GM12873 (cell line): ENCODE measurements at regions not wholly inside any gene's neighbourhood (a gene's known extent, or its start where the extent isn't known, plus 50 kb on each side); places are given as distances from the start of the nearest gene placed in this dataset.

Experiments
- TF ChIP-seq, protein P1 (sequence below): IDR thresholded peaks from 2 replicates; pipeline ENCODE4 v1.5.1; 2012; ENCODE audit warnings: low read depth, mild to moderate bottlenecking, moderate library complexity, low read length, control low read depth; ENCODE audit not compliant: insufficient read depth; ENCODE audit errors: missing control alignments

DNA sequence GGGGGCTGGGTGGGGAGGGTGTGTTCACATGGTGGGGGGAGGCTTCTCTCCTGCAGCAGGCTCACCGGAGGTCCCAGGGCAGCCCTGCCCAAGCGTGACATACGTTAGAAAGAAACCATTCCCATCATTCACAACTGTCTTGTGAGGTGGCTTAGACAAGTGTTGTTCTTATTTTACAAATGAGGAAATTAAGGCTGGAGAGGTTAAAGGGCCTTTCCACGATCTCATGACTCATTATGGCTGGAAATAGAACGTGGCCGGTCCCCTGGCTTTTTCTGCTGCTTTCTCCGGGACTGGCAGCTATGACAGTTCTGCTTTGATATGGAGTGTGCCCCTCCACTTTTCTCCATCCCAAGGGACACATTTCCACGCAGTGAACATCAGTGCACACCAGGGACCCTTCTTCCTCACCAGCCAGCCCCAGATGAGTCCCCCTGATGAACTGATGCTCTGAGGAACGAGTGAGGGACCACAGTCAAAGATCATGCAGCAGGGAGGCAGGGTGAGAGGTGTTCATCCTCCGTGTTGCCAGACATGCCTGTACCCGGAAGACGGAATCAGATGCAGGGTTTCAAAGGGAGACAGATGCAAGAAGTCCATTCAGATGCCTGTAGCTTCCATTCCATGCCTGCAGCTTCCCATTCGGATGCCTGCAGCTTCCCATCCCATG, 64.0 kb upstream of the ACSL1 start:
- TF ChIP-seq, protein P1, sequence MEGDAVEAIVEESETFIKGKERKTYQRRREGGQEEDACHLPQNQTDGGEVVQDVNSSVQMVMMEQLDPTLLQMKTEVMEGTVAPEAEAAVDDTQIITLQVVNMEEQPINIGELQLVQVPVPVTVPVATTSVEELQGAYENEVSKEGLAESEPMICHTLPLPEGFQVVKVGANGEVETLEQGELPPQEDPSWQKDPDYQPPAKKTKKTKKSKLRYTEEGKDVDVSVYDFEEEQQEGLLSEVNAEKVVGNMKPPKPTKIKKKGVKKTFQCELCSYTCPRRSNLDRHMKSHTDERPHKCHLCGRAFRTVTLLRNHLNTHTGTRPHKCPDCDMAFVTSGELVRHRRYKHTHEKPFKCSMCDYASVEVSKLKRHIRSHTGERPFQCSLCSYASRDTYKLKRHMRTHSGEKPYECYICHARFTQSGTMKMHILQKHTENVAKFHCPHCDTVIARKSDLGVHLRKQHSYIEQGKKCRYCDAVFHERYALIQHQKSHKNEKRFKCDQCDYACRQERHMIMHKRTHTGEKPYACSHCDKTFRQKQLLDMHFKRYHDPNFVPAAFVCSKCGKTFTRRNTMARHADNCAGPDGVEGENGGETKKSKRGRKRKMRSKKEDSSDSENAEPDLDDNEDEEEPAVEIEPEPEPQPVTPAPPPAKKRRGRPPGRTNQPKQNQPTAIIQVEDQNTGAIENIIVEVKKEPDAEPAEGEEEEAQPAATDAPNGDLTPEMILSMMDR, result no peak

DNA sequence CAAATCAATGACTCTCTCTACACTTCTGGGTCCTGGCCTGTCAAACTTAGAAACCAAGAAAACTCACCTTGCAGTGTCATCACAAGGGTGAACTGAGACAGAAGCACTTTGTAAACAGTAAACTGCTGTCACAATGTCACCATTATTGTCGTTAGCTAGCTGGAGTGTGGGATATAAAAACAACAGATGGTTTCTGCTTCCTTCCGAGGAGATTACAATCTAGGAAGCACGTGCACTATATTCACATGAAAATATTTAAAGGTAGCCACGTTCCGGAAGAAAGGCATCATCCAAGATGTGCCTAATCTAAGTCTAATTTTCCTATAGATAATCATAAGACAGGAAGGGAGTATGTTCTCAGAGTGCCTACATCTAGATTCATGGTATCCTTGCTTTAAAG, 64.7 kb upstream of the ACSL1 start:
- TF ChIP-seq, protein P1, result no peak

DNA sequence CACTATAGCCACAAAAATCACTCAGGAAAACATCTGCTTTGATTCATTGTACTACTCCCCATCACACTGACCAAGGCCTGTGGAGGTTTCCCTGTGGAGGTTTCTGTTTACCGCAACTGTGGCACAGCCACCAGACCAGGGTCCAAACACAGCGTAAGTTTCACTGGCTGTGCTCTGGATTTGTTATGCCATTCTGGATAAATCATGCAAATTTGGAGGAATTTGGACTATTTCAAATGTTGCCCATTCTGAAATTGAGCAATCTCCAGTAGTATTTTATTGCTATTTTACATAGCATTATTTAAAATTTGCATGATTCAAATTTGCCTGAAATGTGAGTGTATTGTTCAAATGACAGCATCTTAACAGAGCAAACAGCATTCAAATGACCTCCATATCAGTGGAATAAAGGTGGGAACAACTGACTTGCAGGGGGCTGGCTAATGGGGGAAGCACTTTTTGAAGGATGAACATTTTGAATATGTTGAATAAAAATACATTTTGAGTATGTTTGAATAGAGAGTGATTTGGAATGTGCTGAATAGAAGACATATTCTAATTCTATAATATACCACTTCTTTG, 66.1 kb upstream of the ACSL1 start:
- TF ChIP-seq, protein P1, result no peak

DNA sequence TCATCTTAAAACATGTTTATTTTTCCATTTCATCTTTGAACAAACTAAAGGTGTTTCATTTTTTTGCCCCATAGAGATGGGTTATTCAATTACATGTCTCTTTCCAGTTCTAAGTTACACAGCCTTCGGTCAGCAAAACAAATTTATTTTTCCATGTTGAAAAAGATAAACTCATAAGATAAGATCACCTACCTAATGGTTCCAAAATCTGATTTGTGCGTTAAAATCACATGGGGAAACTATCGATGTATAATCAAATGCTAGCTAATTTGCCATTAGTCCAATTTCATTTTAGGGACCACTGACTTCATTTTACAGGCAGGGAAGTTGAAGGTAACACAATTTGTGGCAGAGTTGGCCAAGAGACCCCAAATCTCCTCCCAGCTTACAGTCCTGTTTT, 67.2 kb upstream of the ACSL1 start:
- TF ChIP-seq, protein P1, result no peak

DNA sequence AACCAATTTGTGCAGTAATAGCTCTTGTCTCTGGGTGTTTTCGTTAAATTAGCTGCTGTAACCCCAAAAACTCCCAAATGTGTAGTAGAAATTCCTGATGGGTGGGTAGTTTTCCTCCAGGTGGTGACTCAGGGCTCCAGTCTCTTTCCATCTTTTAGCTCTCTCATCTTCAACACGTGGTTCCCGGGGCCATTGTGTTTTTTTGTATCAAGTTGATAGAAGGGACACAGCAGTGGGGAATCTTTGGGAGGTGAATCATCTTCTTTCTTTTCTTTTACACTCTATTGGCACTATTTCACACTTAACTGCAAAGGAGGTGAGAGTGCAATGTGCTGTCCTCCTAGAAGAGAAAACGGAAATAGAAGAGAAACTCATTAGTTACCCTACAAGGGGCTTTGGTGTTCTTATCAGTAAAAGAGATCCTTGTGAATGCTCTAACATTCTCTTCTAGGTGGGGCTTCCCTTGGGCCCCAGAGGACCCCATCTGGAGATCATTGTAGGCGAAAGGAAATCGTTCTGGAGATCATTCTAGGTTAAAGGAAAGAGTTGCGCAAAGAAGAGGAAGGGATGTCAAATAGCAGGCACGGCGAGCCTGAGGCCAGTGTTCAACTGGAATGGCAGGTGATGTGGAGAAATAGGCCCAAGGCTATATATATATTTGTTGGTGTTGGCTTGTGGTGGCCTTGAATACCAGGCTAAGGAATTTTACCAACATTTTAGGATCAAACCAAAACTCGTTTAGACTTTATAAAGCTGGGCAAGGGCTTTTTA, 68.2 kb upstream of the ACSL1 start:
- TF ChIP-seq, protein P1, result no peak

DNA sequence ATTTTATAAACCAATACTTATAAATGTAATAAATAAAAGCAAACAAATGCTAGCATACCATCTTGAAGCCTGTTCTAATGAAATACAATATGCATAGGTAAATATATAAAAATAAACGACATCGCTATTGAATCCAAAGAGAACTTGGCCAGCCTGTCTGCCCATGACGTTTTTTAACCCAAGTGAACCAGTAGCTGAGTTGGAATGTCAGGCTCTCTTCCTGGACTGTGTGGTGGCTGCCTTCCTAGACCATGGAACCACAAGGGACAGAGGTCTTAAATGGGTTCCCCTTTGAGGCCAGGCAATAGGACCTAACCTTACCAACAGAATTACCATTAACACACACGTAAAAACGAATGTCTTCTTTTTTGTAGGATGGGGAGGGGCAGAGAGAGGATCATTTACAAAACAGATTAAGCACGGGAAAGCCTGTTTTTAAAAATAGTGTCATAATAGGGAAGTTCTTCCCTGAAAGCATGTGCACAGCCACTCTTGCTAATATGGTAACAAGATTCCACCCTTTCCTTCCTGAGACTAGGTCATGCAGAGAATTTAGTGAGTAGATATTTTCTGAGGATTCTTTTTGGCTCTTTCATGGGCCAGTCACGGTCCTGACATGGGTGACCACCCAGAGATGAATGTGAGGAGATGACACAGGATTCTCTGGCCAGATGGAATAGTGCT, 69.4 kb upstream of the ACSL1 start:
- TF ChIP-seq, protein P1, result no peak
